HEK293T (cell line): ENCODE measurements at regions not wholly inside any gene's neighbourhood (a gene's known extent, or its start where the extent isn't known, plus 50 kb on each side); places are given as distances from the start of the nearest gene placed in this dataset.

Source experiments
- CTCF ChIA-PET: fragments of 350-600 bp; formaldehyde crosslinking; extraction: SDS; loops from one replicate; lab custom pipeline; 2021; ENCODE audit warnings: antibody characterized with exemption, inconsistent platforms; lab: Yijun Ruan, JAX
- POLR2A ChIA-PET: fragments of 350-600 bp; formaldehyde crosslinking; extraction: SDS; loops from one replicate; lab custom pipeline; 2020; ENCODE audit warnings: antibody characterized with exemption, inconsistent platforms; lab: Yijun Ruan, JAX
- DNase-seq: peaks from one replicate; pipeline ENCODE4 v3.0.0; 2012; ENCODE audit warnings: mixed read lengths; ENCODE audit errors: extremely low spot score
- ARNT ChIP-seq: fragments of 450-650 bp; IDR thresholded peaks from 2 replicates; pipeline ENCODE4 v1.6.1; 2017; ENCODE audit warnings: mild to moderate bottlenecking
- BHLHE40 ChIP-seq: fragments of 450-650 bp; IDR thresholded peaks from 2 replicates; pipeline ENCODE4 v1.6.1; 2016; ENCODE audit warnings: mild to moderate bottlenecking, moderate library complexity, borderline replicate concordance
- CTBP1 ChIP-seq: fragments of 450-650 bp; IDR thresholded peaks from 2 replicates; pipeline ENCODE4 v1.6.1; 2016; ENCODE audit warnings: borderline replicate concordance
- ELF4 ChIP-seq: fragments of 450-650 bp; IDR thresholded peaks from 2 replicates; pipeline ENCODE4 v1.6.1; 2017; ENCODE audit warnings: antibody characterized with exemption
- FOXA1 ChIP-seq: fragments of 450-650 bp; IDR thresholded peaks from 2 replicates; pipeline ENCODE4 v1.6.1; 2016; ENCODE audit warnings: mild to moderate bottlenecking
- FOXK2 ChIP-seq: fragments of 450-650 bp; IDR thresholded peaks from 2 replicates; pipeline ENCODE4 v1.6.1; 2016; ENCODE audit warnings: mild to moderate bottlenecking
- FOXM1 ChIP-seq: fragments of 450-650 bp; IDR thresholded peaks from 2 replicates; pipeline ENCODE4 v1.6.1; 2017; ENCODE audit warnings: mild to moderate bottlenecking, borderline replicate concordance
- HDGF ChIP-seq: fragments of 450-650 bp; IDR thresholded peaks from 2 replicates; pipeline ENCODE4 v1.6.1; 2017; ENCODE audit warnings: antibody characterized with exemption, borderline replicate concordance
- L3MBTL2 ChIP-seq: fragments of 450-650 bp; conservative IDR thresholded peaks from 2 replicates; pipeline ENCODE4 v1.6.1; 2016; ENCODE audit warnings: mild to moderate bottlenecking
- LEF1 ChIP-seq: fragments of 450-650 bp; IDR thresholded peaks from 2 replicates; pipeline ENCODE4 v1.6.1; 2017; ENCODE audit warnings: mild to moderate bottlenecking, borderline replicate concordance
- NFRKB ChIP-seq: fragments of 450-650 bp; IDR thresholded peaks from 2 replicates; pipeline ENCODE4 v1.6.1; 2016; ENCODE audit warnings: mild to moderate bottlenecking, moderate library complexity
- SP1 ChIP-seq: fragments of 450-650 bp; IDR thresholded peaks from 2 replicates; pipeline ENCODE4 v1.6.1; 2017
- SUZ12 ChIP-seq: fragments of 450-650 bp; IDR thresholded peaks from 2 replicates; pipeline ENCODE4 v1.6.1; 2016; ENCODE audit warnings: mild to moderate bottlenecking
- TARDBP ChIP-seq: fragments of 450-650 bp; IDR thresholded peaks from 2 replicates; pipeline ENCODE4 v1.6.1; 2016
- ZNF384 ChIP-seq: fragments of 450-650 bp; IDR thresholded peaks from 2 replicates; pipeline ENCODE4 v1.6.1; 2016
- TF ChIP-seq, protein P1 (sequence below): fragments of 450-650 bp; IDR thresholded peaks from 2 replicates; pipeline ENCODE4 v1.6.1; 2016

DNA sequence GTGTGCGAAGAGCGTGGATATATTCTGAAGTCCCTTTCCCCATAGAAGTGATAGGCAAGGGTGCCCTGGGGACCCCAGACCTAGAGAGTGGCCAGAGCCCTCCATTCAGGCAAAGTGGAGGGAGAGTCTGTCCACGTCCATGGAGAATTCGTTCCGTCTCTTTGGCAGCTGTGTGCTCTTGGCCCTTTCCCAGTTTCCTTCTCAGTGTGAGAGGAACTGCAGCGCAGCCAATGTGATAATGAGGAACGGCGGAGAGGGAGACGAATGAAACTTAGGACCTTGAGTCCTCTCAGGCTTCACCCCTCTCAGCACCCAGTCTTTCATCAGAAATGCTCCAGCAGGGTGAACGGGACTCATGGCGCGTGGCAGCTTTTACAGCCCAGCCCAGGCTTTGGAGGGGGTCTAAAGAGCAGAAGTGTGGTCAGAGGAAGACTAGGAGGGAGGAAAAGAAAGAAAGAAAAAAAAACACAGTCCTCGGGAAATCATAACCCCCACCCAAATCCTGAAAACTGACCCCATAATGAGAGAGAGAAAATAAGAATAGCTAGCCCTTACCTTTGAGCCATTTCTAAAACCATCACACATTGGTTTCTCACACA, 95.0 kb upstream of the RIOK3 start:
- ChIA-PET CTCF (no interaction called here), POLR2A (no interaction called here)
- no peak for DNase-seq
- TF ChIP-seq NFRKB (no peak), ELF4 (no peak), TARDBP (no peak), FOXM1 (no peak), LEF1 (no peak), SP1 (no peak), ARNT (no peak), CTBP1 (no peak), SUZ12 (no peak), ZNF384 (no peak), BHLHE40 (no peak), FOXA1 (no peak), FOXK2 (no peak), HDGF (no peak)

DNA sequence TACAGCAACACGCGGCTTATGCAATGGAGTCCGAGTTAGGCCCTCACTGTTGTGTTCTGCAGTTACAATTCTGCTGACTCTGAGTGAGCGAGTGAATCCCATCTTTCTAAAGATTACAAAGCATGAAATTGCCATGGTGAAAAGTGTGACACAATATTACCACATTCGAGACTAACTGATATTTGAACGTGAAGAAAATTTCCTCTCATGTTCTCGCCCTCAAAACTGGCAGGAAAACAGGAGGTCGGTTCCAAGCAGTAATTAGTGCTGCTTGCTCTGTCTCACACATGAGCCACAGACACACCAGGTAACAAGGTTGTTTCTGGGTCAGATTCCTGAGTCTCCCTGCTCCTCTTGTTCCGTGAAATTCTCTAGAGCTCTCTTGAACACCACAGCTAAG, 93.7 kb upstream of the RIOK3 start:
- ChIA-PET CTCF (no interaction called here), POLR2A (no interaction called here)
- DNase-seq: no peak
- no peak for TF ChIP-seq ZNF384
- TF ChIP-seq, protein P1, sequence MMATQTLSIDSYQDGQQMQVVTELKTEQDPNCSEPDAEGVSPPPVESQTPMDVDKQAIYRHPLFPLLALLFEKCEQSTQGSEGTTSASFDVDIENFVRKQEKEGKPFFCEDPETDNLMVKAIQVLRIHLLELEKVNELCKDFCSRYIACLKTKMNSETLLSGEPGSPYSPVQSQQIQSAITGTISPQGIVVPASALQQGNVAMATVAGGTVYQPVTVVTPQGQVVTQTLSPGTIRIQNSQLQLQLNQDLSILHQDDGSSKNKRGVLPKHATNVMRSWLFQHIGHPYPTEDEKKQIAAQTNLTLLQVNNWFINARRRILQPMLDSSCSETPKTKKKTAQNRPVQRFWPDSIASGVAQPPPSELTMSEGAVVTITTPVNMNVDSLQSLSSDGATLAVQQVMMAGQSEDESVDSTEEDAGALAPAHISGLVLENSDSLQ: no peak
- TF ChIP-seq FOXA1: no peak
- no peak for TF ChIP-seq BHLHE40
- no peak for TF ChIP-seq NFRKB
- TF ChIP-seq L3MBTL2: no peak
- TF ChIP-seq CTBP1: no peak

DNA sequence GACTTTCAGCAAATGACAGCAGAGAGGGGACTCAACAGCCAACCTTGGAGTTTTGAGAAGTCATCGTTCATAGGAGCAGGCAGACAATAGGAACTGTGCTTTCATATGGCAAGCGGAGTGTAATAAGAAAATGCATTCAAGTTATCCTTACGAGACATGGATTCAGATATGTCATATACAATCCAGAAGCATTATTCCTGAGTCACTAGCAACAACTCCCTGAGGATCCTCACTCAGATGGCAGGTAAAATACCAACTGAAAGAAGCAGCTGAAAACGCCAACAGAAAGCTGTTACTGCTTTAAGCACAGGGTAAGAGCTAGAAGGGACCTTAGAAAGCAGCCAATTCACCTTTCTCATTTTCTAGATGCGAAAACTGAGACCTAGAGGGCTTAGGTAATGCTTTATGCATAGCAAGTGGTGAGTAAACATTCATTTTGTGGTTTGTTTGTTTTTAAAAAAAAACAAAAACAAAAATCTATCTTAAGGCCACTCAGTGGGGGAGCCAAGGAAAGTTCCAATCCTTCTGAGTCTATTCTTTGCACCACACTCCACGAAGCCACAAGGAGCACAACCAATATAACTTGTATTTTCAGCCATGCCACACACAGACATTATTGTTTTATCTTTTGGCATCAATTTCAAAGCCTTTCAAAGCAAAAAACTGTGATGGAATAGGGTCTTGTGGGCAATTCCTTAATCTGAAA, 89.1 kb upstream of the RIOK3 start:
- DNase-seq: no peak
- POLR2A ChIA-PET: no interaction called here
- CTCF ChIA-PET: no interaction called here
- TF ChIP-seq LEF1: no peak
- no peak for TF ChIP-seq TARDBP
- TF ChIP-seq ELF4: no peak
- no peak for TF ChIP-seq HDGF

DNA sequence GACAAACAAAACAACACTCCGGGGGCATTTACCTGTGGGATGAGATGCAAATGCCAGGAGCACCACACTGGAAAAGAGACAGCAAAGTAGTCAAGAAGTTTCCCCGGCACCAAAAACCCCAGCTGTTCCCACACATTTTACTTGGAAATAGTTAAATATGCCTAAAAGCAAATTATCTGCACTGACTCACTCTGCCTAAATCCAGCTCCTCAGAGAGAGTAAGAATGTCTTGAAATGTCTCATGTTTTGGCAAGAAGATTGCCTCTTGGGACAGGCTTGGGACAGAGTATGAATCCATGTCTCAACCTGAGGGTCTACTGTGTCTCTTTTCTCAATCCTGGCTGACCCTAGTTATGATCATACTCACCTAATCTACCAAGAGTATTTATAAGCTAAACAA, 87.5 kb upstream of the RIOK3 start:
- TF ChIP-seq FOXK2 (no peak), NFRKB (no peak), BHLHE40 (no peak), ARNT (no peak), ZNF384 (no peak), L3MBTL2 (no peak), FOXM1 (no peak), ELF4 (no peak), CTBP1 (no peak), LEF1 (no peak), TARDBP (no peak), SUZ12 (no peak), FOXA1 (no peak), HDGF (no peak)
- TF ChIP-seq, protein P1: no peak
- CTCF ChIA-PET: no interaction called here
- no peak for DNase-seq
- POLR2A ChIA-PET: no interaction called here

DNA sequence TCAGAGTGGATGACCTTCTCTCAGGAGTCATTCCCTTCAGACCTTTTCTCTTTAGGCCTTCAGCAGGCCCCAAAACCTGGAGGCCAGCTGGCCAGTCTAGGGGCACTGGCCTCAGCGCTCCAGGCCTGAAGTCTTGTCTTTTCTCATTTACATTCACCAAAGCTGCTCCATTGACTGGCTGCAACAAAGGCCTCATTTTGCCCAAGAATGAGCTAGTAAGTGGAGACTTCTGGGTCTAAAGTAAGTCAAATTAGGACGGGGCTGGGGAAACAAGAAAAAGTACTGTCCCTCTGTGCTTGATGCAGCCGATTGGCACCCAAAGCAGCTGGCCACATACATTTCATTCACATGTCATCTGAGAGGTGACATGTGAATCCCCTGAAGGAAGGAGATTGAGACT, 83.8 kb upstream of the RIOK3 start:
- CTCF ChIA-PET: no interaction called here
- no peak for TF ChIP-seq SUZ12
- no peak for TF ChIP-seq TARDBP
- TF ChIP-seq SP1: no peak
- TF ChIP-seq FOXK2: no peak
- no peak for TF ChIP-seq ELF4
- no peak for TF ChIP-seq CTBP1
- no peak for TF ChIP-seq HDGF
- TF ChIP-seq NFRKB: no peak
- TF ChIP-seq BHLHE40: no peak
- TF ChIP-seq ARNT: no peak
- TF ChIP-seq ZNF384: no peak
- TF ChIP-seq, protein P1: no peak
- TF ChIP-seq LEF1: no peak
- TF ChIP-seq FOXA1: no peak
- no peak for TF ChIP-seq L3MBTL2
- no peak for TF ChIP-seq FOXM1
- POLR2A ChIA-PET: no interaction called here
- DNase-seq: no peak

DNA sequence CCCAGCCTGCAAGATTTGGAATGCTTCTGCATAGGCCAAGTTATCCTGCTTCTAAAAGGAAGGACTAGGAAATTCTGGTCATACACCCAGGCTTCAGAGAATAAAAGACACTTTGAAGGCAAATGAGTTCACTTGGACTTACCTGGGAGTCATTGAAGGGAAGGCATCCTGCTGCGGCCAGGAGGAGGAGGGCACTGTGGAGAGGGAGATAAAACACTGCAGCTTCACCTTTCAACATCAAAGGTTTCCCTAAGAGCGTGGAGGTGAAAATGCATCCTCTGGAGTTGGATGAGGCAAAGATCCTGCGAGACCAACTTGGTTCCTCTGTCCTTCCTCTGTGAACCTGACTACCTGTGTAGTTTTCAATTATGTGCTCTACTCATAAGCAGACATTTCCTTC, 79.5 kb upstream of the RIOK3 start:
- TF ChIP-seq FOXM1 (no peak), CTBP1 (no peak), LEF1 (no peak), ZNF384 (no peak), L3MBTL2 (no peak), NFRKB (no peak), FOXK2 (no peak), TARDBP (no peak), BHLHE40 (no peak), ELF4 (no peak), SUZ12 (no peak), HDGF (no peak), FOXA1 (no peak), ARNT (no peak), SP1 (no peak)
- TF ChIP-seq, protein P1: no peak
- no peak for DNase-seq
- CTCF ChIA-PET: no interaction called here
- POLR2A ChIA-PET: no interaction called here
